Calu3 (cell line): ENCODE measurements at regions not wholly inside any gene's neighbourhood (a gene's known extent, or its start where the extent isn't known, plus 50 kb on each side); places are given as distances from the start of the nearest gene placed in this dataset.

Experiments
- BruUV-seq: library from RNA; stranded (reverse); fragments of 400-500 nt; replicated peaks from 2 replicates; lab custom pipeline; 2021; lab: Mats Ljungman, UMichigan
- CTCF ChIA-PET: fragments of 300-600 bp; sonication (Branson Sonifier 250); formaldehyde crosslinking; loops from one replicate; lab custom pipeline; 2022; ENCODE audit warnings: antibody characterized with exemption; lab: Charles Lee
- DNase-seq: peaks from one replicate; pipeline ENCODE4 v3.0.0; 2022
- H3K27ac Mint-ChIP-seq: one replicate; pipeline ENCODE4 v1.8.0; 2022; ENCODE audit warnings: mixed read lengths; ENCODE audit not compliant: unreplicated experiment
- H3K27me3 Mint-ChIP-seq: one replicate; pipeline ENCODE4 v1.8.0; 2022; ENCODE audit warnings: mixed read lengths; ENCODE audit not compliant: unreplicated experiment
- H3K36me3 Mint-ChIP-seq: one replicate; pipeline ENCODE4 v1.8.0; 2022; ENCODE audit warnings: mild to moderate bottlenecking, moderate library complexity, mixed read lengths; ENCODE audit not compliant: insufficient read depth, unreplicated experiment
- H3K4me1 Mint-ChIP-seq: one replicate; pipeline ENCODE4 v1.8.0; 2022; ENCODE audit warnings: mild to moderate bottlenecking, low read depth, mixed read lengths; ENCODE audit not compliant: unreplicated experiment
- H3K4me3 Mint-ChIP-seq: one replicate; pipeline ENCODE4 v1.8.0; 2022; ENCODE audit warnings: mild to moderate bottlenecking, low read depth, moderate library complexity, mixed read lengths; ENCODE audit not compliant: unreplicated experiment
- H3K9me3 Mint-ChIP-seq: one replicate; pipeline ENCODE4 v1.8.0; 2022; ENCODE audit warnings: low read depth, mixed read lengths; ENCODE audit not compliant: unreplicated experiment
- intact Hi-C: fragments of 100-400 bp; cut with micrococcal nuclease; formaldehyde crosslinking; loops from one replicate; pipeline ENCODE4 v1.10.0; 2022; ENCODE audit not compliant: unreplicated experiment
- TF ChIP-seq, protein P1 (sequence below): fragments of 200-600 bp; IDR thresholded peaks from one replicate; pipeline ENCODE4 v1.8.0; 2022; ENCODE audit warnings: antibody characterized with exemption; ENCODE audit not compliant: unreplicated experiment

DNA sequence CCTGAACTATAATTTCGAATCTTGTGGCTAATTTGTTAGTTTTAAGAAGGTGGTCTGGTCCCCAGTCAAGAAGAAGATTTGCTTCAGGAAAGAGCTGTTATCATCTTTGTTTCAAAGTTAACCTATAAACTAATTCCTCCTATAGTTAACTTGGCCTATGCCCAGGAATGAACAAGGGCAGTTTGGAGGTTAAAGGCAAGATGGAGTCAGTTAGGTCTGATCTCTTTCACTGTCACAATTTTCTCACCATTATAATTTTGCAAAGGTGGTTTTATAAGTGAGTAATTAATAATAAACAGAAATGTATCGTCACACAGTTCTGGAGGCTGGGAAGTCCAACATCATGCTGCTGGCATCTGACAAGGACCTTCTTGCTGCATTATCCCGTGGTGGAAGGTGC lies 238.6 kb downstream of the PIK3R1 start:
- CTCF ChIA-PET = no interaction called here
- H3K27ac Mint-ChIP-seq = no peak overlapping the region
- BruUV-seq = no TSS peak
- H3K4me1 Mint-ChIP-seq = peaks cover 82% of the 10 kb centered on the region
- H3K27me3 Mint-ChIP-seq = no peaks in the 10 kb centered on the region
- intact Hi-C loops = no loop called here
- DNase-seq = no peak
- peaks cover 4% of the 10 kb centered on the region for H3K9me3 Mint-ChIP-seq
- TF ChIP-seq, protein P1, sequence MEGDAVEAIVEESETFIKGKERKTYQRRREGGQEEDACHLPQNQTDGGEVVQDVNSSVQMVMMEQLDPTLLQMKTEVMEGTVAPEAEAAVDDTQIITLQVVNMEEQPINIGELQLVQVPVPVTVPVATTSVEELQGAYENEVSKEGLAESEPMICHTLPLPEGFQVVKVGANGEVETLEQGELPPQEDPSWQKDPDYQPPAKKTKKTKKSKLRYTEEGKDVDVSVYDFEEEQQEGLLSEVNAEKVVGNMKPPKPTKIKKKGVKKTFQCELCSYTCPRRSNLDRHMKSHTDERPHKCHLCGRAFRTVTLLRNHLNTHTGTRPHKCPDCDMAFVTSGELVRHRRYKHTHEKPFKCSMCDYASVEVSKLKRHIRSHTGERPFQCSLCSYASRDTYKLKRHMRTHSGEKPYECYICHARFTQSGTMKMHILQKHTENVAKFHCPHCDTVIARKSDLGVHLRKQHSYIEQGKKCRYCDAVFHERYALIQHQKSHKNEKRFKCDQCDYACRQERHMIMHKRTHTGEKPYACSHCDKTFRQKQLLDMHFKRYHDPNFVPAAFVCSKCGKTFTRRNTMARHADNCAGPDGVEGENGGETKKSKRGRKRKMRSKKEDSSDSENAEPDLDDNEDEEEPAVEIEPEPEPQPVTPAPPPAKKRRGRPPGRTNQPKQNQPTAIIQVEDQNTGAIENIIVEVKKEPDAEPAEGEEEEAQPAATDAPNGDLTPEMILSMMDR = no peak
- H3K4me3 Mint-ChIP-seq = no peak overlapping the region
- H3K36me3 Mint-ChIP-seq = peaks cover 17% of the 10 kb centered on the region

DNA sequence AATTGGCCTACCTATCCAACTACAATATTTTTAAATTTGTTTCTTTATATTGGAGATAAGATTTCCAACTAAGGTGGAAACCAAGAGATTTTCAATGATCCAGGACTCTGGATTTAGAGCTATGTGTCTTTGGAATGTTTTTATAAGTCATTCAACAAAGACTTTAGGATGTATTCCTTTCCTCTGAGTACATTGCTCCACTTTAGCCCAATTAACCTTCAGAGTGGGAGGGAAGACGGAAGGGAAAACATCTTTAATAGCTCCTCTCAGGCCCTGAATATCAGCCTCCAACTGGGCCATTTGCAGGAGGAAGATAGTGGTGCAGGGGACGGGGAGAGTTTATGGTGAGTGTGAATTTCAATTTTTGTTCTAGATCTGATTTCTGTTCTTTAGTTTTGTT lies 239.2 kb downstream of the PIK3R1 start:
- no peaks in the 10 kb centered on the region for H3K27me3 Mint-ChIP-seq
- peaks cover 3% of the 10 kb centered on the region for H3K9me3 Mint-ChIP-seq
- CTCF ChIA-PET = no interaction called here
- peaks cover 17% of the 10 kb centered on the region for H3K36me3 Mint-ChIP-seq
- peaks cover 83% of the 10 kb centered on the region for H3K4me1 Mint-ChIP-seq
- no peak overlapping the region for H3K4me3 Mint-ChIP-seq
- BruUV-seq = no TSS peak
- intact Hi-C loops = loop anchor here (5.0 kb wide), 1 partner anchor 682 kb away; no protein-coding TSS in a partner anchor
- TF ChIP-seq, protein P1 = no peak
- no peak for DNase-seq
- peak overlapping the region; percentile 77 for H3K27ac Mint-ChIP-seq

DNA sequence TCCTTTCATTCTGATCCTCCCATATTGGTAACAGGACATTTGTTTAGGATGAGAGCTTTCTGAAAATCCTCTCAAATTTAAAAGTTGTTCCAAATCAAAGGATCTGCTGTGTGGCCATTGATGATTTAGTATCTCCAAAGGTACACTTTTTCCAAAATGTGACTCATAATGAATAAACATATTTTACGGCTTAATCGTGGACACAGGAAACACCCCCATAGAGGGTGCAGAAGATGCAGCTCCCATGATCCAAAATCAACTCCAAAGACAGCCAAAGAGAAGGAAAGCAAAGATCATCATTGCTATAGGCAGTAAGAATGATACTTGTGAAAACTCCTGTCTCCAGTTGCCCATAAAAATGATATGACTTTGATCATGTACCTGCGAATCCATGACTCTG lies 239.7 kb downstream of the PIK3R1 start:
- Mint-ChIP-seq H3K9me3 (peaks cover 3% of the 10 kb centered on the region), H3K27ac (peak overlapping the region; percentile 77), H3K4me1 (peaks cover 84% of the 10 kb centered on the region), H3K4me3 (no peak overlapping the region), H3K36me3 (peaks cover 17% of the 10 kb centered on the region), H3K27me3 (no peaks in the 10 kb centered on the region)
- intact Hi-C loops = loop anchor here (5.0 kb wide), 1 partner anchor 683 kb away; no protein-coding TSS in a partner anchor
- CTCF ChIA-PET = no interaction called here
- TF ChIP-seq, protein P1 = no peak
- no TSS peak for BruUV-seq
- no peak for DNase-seq

DNA sequence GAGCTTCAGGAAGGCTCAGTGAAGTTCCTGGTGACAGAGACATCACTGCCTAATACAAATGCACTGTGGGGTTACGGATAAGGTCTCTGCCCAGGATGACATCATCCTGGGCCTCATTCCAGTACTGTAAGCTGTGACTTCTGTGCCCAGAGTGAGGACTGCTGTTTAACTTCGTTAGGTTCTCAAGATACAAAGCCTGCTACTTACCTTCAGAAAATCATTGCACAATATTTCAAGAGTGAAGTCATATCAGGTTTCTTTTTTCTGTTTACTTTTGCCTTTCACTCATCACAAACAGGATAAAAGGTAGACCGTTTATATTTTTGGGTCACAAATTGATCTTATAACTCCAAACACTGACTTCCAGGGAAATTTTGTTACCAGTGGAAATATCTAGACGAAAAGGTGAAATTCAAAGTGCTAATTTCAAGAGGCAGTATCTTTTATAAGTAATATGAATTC lies 241.2 kb downstream of the PIK3R1 start:
- BruUV-seq = no TSS peak
- CTCF ChIA-PET = interaction anchor here (0.6 to 1.3 kb wide), 3 partner anchors 23 to 170 kb away, joined by 3 to 5 read pairs (median 4); no protein-coding TSS in a partner anchor
- Mint-ChIP-seq H3K9me3 (peaks cover 3% of the 10 kb centered on the region), H3K36me3 (peaks cover 10% of the 10 kb centered on the region), H3K4me1 (peaks cover 71% of the 10 kb centered on the region), H3K27ac (peak overlapping the region; percentile 77), H3K4me3 (peak overlapping the region; percentile 18), H3K27me3 (no peaks in the 10 kb centered on the region)
- intact Hi-C loops = loop anchor here (1.0 to 5.0 kb wide), 2 partner anchors 60 to 684 kb away; no protein-coding TSS in a partner anchor
- TF ChIP-seq, protein P1 = no peak
- peak; percentile 71 for DNase-seq
